Activated T-cell treated with anti-CD3 and anti-CD28 coated beads, Interleukin-2, amount 50 U/mL, for 72 hours (primary cell): ENCODE measurements at regions not wholly inside any gene's neighbourhood (a gene's known extent, or its start where the extent isn't known, plus 50 kb on each side); places are given as distances from the start of the nearest gene placed in this dataset.

Experiments used
- ATAC-seq, 2 donors: fragments of 150-1000 bp; cut with Tn5 transposase; replicated peaks in 1 of 2; 2 replicates each; pipeline ENCODE4 v1.10.0; 2021; ENCODE audit warnings: moderate library complexity in 2 of 2, mild to moderate bottlenecking in 1 of 2
- DNase-seq, 2 donors: peaks; one replicate each; pipeline ENCODE4 v3.0.0; 2021 to 2022; ENCODE audit warnings: mixed read lengths in 1 of 2
- H3K27ac Mint-ChIP-seq: one replicate; pipeline ENCODE4 v1.8.0; 2022; ENCODE audit warnings: mild to moderate bottlenecking, moderate library complexity, mixed read lengths
- H3K27me3 Mint-ChIP-seq: one replicate; pipeline ENCODE4 v1.8.0; 2022; ENCODE audit warnings: low read depth, mixed read lengths
- H3K36me3 Mint-ChIP-seq, 2 donors: one replicate each; pipeline ENCODE4 v1.8.0; 2022; ENCODE audit warnings: mixed read lengths in 2 of 2, mild to moderate bottlenecking in 1 of 2; ENCODE audit not compliant: insufficient read depth in 2 of 2
- H3K4me1 Mint-ChIP-seq: one replicate; pipeline ENCODE4 v1.8.0; 2022; ENCODE audit warnings: low read depth, mixed read lengths
- H3K4me3 Mint-ChIP-seq, 2 donors: one replicate each; pipeline ENCODE4 v1.8.0; 2022; ENCODE audit warnings: mild to moderate bottlenecking in 2 of 2, mixed read lengths in 2 of 2, moderate library complexity in 2 of 2
- H3K9me3 Mint-ChIP-seq, 2 donors: one replicate each; pipeline ENCODE4 v1.8.0; 2022; ENCODE audit warnings: mixed read lengths in 2 of 2

DNA sequence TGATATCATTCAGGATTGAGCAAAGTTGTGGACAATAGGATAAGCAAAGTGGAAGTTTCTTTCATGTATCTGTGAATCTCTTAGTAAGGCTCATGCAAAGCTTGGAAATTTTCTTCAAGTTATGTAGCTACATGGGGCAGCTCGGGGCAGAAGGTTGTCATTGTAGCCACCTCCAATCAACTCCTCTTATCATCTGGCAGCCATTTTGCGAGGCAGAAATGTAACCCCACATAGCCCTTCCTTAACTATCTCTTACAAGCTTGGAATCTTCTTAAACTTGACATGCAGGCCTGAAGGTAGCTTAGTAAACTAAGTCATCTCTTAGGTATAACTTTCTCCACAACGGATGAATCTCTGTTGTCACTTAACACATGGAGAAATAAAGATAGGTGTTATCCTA, 392.8 kb downstream of the AASDHPPT start:
- Mint-ChIP-seq H3K36me3 (no peaks in the 10 kb centered on the region), H3K4me1 (no peaks in the 10 kb centered on the region), H3K9me3 (peaks cover 3 to 5% of the 10 kb centered on the region in 2 donors), H3K27me3 (no peaks in the 10 kb centered on the region), H3K27ac (no peak overlapping the region), H3K4me3 (no peak overlapping the region)
- ATAC-seq (no peak), DNase-seq (no peak)

DNA sequence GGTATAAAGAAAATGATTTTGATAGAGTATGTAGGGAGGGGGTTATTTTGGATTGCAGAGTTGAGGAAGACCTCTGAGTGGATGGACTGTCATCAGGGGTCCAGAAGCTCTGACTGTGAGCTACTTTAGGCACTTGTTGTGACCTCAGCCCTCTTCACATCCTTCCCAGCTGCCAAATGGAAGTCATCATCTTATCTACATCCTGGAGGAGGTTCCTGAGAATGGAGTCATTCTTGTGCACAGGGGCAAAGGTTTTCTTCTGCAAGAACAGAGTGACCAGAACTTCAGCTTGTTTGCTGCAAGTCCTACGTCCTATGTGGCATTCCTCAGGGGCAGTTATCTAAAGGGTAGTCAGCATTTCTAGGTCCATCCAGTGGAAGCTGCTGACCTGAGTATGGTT, 393.8 kb downstream of the AASDHPPT start:
- Mint-ChIP-seq H3K27me3 (no peaks in the 10 kb centered on the region), H3K4me1 (no peaks in the 10 kb centered on the region), H3K27ac (no peak overlapping the region), H3K4me3 (no peak overlapping the region), H3K9me3 (peaks cover 2 to 5% of the 10 kb centered on the region in 2 donors), H3K36me3 (no peaks in the 10 kb centered on the region)
- no peak for DNase-seq
- no peak for ATAC-seq

DNA sequence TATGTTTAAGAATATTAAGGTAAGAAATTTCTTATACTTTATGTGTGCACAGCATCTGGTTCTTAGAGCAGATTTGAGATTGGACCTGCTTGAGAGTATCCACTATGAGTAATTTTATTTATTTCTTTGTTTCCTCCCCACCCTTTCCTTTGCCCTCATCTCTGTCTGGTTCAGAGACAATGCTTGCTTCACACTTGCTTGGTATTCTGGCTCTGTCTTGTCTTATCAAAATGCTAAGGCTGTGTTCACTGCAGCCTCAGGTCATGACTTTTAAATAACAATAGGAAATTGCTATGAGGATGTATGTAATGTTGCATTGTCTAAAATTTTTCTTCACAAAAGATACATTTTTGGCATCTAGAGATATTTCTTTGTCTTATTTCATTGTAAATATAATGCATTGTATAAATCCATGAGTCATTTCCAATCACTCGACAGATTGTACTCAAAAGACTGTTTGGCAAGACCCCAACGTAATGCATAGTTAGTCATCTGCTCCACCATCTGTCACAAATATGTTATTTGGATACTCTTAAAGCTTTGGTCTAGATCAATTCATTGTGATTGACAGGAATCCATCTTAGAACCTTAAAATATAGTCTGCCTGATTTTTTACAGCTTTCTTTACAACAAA, 395.7 kb downstream of the AASDHPPT start:
- Mint-ChIP-seq H3K36me3 (no peaks in the 10 kb centered on the region), H3K4me1 (no peaks in the 10 kb centered on the region), H3K27me3 (no peaks in the 10 kb centered on the region), H3K27ac (no peak overlapping the region), H3K4me3 (no peak overlapping the region), H3K9me3 (peaks cover 4 to 7% of the 10 kb centered on the region in 2 donors)
- DNase-seq: no peak
- no peak for ATAC-seq

DNA sequence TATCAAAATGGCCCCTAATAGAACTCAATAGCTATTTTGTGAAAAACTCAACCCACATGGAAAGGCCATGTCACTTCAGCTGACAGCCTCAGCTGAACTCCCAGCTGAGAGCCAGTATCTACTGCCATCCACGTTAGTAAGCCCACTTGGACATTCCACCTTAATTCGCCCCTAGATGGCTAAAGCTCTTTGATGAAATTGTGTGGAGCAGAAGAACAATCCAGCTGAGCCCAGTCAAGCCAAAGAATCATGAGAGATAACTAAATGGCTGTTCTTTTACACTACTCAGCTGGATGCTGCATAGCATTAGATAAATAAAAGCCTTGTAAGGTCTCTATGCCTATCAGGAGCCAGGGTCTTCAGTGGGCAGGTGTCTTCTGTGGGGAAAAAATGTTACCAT, 396.8 kb downstream of the AASDHPPT start:
- Mint-ChIP-seq H3K27me3 (no peaks in the 10 kb centered on the region), H3K9me3 (peaks cover 4 to 6% of the 10 kb centered on the region in 2 donors), H3K27ac (no peak overlapping the region), H3K4me3 (no peak overlapping the region), H3K4me1 (no peaks in the 10 kb centered on the region), H3K36me3 (no peaks in the 10 kb centered on the region)
- DNase-seq (no peak), ATAC-seq (no peak)

DNA sequence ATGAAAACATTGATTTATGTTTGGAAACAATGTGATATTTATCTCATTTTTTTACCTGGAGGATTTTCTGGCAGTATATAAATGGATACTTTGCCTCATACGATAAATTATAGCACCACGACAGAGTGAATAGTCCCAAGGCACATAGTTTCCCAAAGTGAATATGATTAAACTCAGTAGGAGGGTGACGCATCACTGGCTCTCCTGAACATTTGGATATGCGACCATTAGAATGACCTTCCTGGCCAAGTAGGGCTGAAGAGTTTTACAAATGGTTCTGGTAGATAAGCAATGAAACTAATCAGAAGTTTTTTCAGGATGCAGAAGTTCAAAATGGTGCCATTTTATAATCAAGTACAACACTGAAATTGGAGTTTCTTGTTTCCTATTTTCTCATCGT, 397.7 kb downstream of the AASDHPPT start:
- no peak for DNase-seq
- Mint-ChIP-seq H3K4me3 (no peak overlapping the region), H3K27me3 (no peaks in the 10 kb centered on the region), H3K36me3 (no peaks in the 10 kb centered on the region), H3K27ac (no peak overlapping the region), H3K9me3 (peaks cover 4 to 6% of the 10 kb centered on the region in 2 donors), H3K4me1 (no peaks in the 10 kb centered on the region)
- no peak for ATAC-seq

DNA sequence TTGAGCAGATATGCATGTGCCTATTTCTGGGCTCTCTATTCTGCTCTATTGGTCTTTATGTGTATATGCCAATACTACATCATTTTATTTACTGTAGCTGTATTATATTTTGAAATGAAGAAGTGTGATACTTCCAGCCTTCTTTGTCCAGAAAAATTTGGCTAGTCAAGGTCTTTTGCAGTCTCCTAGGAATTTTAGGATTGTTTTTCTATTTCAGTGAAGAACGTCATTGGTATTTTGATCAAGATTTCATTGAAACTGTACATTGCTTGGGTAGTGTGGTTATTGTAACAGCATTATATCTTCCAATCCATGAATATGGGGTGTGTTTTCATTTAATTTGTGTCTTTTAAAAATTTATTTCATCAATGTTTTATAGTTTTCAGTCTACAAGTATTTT, 400.3 kb downstream of the AASDHPPT start:
- no peaks in the 10 kb centered on the region for H3K27me3 Mint-ChIP-seq
- H3K4me1 Mint-ChIP-seq: no peaks in the 10 kb centered on the region
- no peak overlapping the region for H3K27ac Mint-ChIP-seq
- H3K4me3 Mint-ChIP-seq: no peak overlapping the region
- H3K9me3 Mint-ChIP-seq: peaks cover 5 to 8% of the 10 kb centered on the region in 2 donors
- ATAC-seq: no peak
- H3K36me3 Mint-ChIP-seq: no peaks in the 10 kb centered on the region
- DNase-seq: no peak

DNA sequence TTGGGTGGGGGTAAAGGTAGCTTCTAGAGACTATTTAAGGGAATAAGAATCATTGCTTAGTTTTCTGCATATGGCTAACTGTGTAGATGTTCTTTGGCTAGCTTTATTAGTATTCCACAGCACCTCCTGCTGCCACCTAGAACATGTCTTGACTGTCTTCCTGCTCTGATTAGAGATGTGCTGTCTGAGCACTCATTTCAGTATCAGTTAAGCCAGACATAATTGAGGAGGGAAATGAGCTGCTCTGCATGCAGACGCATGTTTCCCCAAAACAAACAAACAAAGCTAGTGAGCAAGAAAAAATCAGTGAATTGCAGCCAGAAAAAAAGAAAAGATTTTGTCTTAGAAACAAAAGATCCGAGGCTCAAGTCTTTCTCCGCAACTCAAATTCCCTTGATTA, 402.2 kb downstream of the AASDHPPT start:
- Mint-ChIP-seq H3K36me3 (no peaks in the 10 kb centered on the region), H3K4me1 (no peaks in the 10 kb centered on the region), H3K27me3 (no peaks in the 10 kb centered on the region), H3K4me3 (no peak overlapping the region), H3K9me3 (peaks cover 5 to 8% of the 10 kb centered on the region in 2 donors), H3K27ac (no peak overlapping the region)
- ATAC-seq (no peak), DNase-seq (no peak)

DNA sequence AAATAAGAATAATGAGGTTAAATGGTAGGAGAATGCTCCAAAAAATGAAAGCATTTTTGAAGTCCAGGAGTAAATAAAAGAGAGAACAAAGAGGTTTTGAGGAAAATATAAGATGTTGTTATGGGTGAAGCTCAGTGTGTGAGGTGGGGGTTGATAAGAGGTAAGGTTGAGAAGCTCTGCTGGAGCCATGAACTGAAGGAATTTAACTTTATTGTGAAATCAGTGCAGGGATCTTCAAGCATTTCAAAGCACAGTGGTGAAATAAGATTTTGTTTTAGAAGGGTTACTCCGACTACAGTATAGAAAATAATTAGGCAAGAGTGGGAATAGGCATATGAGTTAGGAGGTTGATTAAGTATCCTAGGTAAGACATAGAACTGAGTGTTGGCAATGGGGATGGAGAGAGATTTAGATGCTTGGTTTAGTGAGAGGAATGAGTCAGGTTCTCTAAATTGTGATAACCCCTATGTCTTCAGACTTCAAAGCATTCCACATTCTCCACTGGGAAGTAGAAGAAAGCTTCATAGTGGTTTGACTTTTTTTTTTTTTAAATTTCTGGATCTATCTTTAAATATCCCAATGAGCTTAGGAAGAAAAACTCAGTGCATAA, 403.2 kb downstream of the AASDHPPT start:
- Mint-ChIP-seq H3K4me1 (no peaks in the 10 kb centered on the region), H3K4me3 (no peak overlapping the region), H3K27me3 (no peaks in the 10 kb centered on the region), H3K9me3 (peaks cover 5 to 8% of the 10 kb centered on the region in 2 donors), H3K36me3 (no peaks in the 10 kb centered on the region), H3K27ac (no peak overlapping the region)
- no peak for DNase-seq
- ATAC-seq: no peak

DNA sequence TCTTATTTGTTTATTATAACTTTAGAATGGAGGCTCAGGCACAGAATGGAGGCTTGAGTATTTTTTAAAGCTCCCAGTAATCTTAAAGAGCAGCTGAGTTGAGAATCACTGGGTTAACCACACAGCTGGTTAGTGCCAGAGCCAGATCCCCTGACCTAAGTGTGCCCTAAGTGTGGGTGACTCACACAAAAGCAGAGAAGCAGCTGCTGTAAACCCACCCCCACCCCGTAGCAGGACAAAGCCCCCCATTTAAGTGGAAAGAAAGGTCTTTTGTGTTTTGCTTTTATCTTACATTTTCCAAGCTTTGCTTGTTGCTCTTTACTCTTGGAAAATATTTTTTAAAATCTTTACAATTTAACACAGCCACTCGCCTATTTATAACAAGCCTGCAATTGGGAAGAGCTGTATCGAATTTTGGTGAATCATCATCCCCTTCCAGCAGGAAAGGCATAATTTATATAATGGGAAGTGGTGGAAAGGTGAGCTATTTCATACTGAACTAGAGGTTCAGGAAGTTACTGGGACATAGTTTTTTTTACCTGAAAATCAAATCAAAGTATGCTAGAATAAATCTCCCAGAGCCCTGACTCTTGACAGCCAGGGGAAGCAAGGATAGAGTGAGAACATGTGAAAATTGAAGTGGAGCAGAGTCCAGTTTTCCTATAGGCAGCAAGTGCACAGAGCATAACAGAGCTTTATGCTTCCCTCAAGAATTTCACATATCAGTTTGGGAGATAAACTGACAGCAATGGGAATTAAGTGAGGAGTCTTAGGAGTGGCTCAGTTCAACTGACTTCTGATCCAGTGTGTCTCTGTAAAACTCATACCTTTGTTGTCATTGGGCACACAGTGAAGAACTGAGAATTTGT, 405.7 kb downstream of the AASDHPPT start:
- ATAC-seq: no peak
- H3K36me3 Mint-ChIP-seq: no peaks in the 10 kb centered on the region

DNA sequence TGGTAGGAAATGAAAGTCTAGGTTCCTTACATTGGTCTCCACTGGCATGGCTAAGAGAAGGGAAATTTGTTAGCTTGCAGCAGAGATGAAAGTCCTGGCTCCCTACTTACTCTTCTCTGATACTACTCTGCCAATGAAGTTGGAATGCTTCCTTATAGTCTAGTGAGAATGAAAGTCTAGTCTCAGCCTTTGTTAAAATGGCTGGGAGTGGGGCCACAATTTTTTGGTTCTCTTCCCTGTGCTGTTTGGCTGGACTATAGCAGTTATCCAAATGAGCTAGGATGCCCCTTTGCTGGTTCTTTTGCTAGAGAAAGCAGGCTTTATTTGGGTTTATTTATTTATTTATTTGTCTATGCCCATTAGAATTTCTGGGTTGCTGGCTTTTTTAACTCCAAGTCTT, 414.3 kb downstream of the AASDHPPT start:
- H3K27ac Mint-ChIP-seq: no peak overlapping the region
- H3K27me3 Mint-ChIP-seq: no peaks in the 10 kb centered on the region
- H3K36me3 Mint-ChIP-seq: no peaks in the 10 kb centered on the region
- peaks cover 2 to 4% of the 10 kb centered on the region in 2 donors for H3K9me3 Mint-ChIP-seq
- ATAC-seq (no peak), DNase-seq (no peak)
- no peak overlapping the region for H3K4me3 Mint-ChIP-seq
- no peaks in the 10 kb centered on the region for H3K4me1 Mint-ChIP-seq

More for the DNA sequence above, 405.7 kb downstream of the AASDHPPT start:
- Mint-ChIP-seq H3K9me3 (peaks cover 0 to 8% of the 10 kb centered on the region in 2 donors), H3K27ac (no peak overlapping the region), H3K4me3 (no peak overlapping the region), H3K4me1 (no peaks in the 10 kb centered on the region), H3K27me3 (no peaks in the 10 kb centered on the region)
- no peak for DNase-seq

DNA sequence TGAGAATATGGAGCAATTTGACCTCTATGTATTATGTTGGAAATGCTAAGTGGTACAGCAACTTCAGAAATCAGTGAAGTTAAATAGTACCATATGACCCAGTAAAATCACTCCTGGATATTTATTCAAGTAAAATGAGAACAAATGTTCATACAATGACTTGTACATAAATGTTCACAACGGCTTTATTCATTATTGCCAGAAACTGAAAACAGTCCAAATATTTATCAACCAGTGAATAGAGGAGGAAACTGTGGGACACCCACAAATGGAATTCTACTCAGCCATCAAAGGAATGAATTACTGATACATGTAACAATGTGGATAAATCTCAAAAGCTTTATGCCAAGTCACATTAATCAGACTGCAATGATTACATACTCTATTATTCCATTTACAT, 416.3 kb downstream of the AASDHPPT start:
- no peak overlapping the region for H3K27ac Mint-ChIP-seq
- peaks cover 2% of the 10 kb centered on the region in 2 donors for H3K9me3 Mint-ChIP-seq
- no peak overlapping the region for H3K4me3 Mint-ChIP-seq
- ATAC-seq: no peak
- no peaks in the 10 kb centered on the region for H3K36me3 Mint-ChIP-seq
- H3K27me3 Mint-ChIP-seq: no peaks in the 10 kb centered on the region
- H3K4me1 Mint-ChIP-seq: no peaks in the 10 kb centered on the region
- DNase-seq: no peak

DNA sequence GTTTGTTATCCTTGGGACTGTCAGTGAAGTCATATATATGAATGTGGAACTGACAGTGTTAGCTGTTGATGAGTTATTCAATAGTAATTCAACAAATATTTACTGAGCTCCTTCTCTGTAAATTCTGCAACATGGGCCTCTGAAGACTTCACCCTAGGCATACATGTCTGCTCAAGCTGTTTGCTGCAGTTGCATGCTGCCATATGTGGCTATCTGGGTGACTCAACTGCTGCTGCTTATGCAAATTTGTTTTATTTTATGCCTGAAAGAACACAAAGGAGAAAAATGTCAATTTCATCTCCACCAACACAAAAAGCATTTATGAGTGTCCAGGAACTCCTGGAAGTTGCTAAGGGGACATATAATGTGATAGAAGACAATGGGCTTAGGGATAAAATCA, 417.6 kb downstream of the AASDHPPT start:
- Mint-ChIP-seq H3K36me3 (no peaks in the 10 kb centered on the region), H3K4me3 (no peak overlapping the region), H3K27me3 (no peaks in the 10 kb centered on the region), H3K4me1 (no peaks in the 10 kb centered on the region), H3K9me3 (peaks cover 2% of the 10 kb centered on the region in 2 donors), H3K27ac (no peak overlapping the region)
- ATAC-seq: no peak
- no peak for DNase-seq

DNA sequence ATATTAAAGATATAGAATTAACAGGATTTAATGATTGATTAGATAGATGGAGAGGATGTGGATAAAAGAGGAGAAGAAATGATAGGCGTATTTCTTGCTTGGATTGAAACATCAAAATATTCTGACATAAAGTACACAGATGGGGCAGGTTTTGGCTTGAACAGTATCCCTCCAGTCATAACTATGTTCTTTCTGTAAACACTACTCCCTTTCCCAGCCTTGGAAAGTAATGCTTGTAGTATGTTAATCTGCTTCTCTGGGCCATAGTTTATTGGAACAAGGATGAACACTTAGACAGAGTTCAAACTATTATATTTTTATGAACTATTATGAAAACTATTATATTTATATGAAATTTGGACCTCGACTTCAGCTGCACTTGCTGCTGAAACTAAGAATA, 419.2 kb downstream of the AASDHPPT start:
- Mint-ChIP-seq H3K9me3 (peaks cover 0 to 1% of the 10 kb centered on the region in 2 donors), H3K27me3 (no peaks in the 10 kb centered on the region), H3K36me3 (no peaks in the 10 kb centered on the region), H3K4me1 (no peaks in the 10 kb centered on the region), H3K27ac (no peak overlapping the region), H3K4me3 (no peak overlapping the region)
- ATAC-seq (no peak), DNase-seq (no peak)
